ENCODE measurements at regions not wholly inside any gene's neighbourhood (a gene's known extent, or its start where the extent isn't known, plus 50 kb on each side); places are given as distances from the start of the nearest gene placed in this dataset.

DNA sequence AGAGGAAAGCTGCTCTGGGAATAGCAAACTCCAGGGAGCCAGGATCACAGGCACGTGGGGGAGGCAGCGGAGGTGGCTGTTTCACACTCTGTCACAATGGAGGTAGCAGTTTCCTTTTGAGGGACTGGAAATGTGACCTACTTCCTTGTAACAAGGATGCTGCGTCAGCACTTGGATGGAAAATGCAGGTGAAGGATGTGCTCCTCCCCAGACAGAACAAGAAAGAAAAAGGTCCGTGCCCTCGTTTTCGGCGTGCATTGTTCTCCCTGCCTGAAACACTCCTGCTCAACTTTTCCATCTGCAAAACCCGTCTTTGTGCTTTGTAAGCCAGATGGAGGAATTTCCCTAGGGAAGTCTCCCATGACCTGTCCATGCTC, 55.1 kb upstream of the SH3PXD2B start (continued):
- TF ChIP-seq, protein P1, sequence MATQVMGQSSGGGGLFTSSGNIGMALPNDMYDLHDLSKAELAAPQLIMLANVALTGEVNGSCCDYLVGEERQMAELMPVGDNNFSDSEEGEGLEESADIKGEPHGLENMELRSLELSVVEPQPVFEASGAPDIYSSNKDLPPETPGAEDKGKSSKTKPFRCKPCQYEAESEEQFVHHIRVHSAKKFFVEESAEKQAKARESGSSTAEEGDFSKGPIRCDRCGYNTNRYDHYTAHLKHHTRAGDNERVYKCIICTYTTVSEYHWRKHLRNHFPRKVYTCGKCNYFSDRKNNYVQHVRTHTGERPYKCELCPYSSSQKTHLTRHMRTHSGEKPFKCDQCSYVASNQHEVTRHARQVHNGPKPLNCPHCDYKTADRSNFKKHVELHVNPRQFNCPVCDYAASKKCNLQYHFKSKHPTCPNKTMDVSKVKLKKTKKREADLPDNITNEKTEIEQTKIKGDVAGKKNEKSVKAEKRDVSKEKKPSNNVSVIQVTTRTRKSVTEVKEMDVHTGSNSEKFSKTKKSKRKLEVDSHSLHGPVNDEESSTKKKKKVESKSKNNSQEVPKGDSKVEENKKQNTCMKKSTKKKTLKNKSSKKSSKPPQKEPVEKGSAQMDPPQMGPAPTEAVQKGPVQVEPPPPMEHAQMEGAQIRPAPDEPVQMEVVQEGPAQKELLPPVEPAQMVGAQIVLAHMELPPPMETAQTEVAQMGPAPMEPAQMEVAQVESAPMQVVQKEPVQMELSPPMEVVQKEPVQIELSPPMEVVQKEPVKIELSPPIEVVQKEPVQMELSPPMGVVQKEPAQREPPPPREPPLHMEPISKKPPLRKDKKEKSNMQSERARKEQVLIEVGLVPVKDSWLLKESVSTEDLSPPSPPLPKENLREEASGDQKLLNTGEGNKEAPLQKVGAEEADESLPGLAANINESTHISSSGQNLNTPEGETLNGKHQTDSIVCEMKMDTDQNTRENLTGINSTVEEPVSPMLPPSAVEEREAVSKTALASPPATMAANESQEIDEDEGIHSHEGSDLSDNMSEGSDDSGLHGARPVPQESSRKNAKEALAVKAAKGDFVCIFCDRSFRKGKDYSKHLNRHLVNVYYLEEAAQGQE (IDR thresholded peaks at IDR 0.05; ENCODE audit: unreplicated experiment), result no peak

DNA sequence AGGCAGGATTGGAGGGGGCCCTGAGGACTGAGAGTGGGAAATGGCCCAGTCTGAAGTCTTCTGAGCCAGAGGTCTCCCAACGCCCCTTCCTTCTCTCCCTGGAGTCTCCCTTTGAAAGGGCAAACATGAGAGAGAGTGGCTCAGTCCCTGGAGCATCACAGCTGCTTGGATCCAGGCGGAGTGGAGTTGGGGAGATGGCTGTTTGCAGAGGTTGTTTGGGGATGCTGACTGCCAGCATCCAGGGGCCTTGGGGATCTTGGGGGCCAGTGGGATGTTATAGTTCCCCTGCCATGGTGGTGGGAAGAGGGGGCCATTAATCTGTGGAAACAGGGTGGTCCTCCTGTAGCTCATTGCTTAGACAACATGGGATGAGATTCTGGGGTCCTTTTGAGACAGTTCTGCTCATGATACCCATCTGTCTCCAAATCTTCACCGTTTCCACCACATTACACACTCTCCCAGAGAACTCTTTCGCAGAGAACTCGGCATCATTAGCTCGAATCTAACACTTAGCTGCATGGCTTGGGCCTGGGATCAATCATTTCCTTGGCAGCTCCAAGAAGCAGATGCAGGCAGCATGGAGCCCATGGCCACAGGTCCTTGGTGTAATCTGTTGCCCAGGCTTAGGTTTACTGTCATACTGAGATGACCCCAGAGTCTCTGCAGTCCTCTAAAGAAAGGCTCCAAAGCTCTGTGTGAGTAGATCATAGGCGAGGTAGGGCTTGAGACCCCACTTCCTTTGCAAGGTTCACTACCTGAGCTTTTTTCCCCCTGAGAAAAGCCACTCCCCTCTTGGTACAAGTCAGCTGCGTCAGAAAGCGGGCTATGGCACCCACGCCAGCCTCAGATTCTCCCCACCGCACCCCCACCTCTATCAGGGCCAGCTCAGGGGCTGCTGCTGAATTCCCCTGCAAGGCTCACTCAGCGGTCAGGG, 54.4 kb upstream of the SH3PXD2B start:
- Mint-ChIP-seq H3K4me1 (peaks cover 2% of the 10 kb centered on the region; the same call in 1 of the 3 replicates), H3K27me3 (ENCODE audit: insufficient read depth, low read depth, poor library complexity) (peaks cover 8% of the 10 kb centered on the region), H3K36me3 (ENCODE audit: low read depth) (peaks cover 10% of the 10 kb centered on the region; the same call in 2 of the 3 replicates), H3K9me3 (peaks cover 32% of the 10 kb centered on the region), H3K4me3 (no peak overlapping the region), H3K27ac (no peak overlapping the region)
- Histone ChIP-seq H2AFZ (peak overlapping the region; percentile 86), H3K4me1 (ENCODE audit: insufficient read depth) (no peaks in the 10 kb centered on the region), H3K27ac (ENCODE audit: low read depth) (no peak overlapping the region), H3K79me2 (replicated peaks; ENCODE audit: insufficient read depth) (no peaks in the 10 kb centered on the region), H3F3A (replicated peaks; ENCODE audit: low read depth) (no peaks in the 10 kb centered on the region), H3K36me3 (ENCODE audit: insufficient read depth) (peaks cover 6% of the 10 kb centered on the region), H3K9me2 (ENCODE audit: insufficient read depth) (0 out of 2 replicates have a peak, but pooled peaks cover 3% of the 10 kb centered on the region), H3K4me2 (no peak overlapping the region), H3K4me3 (no peak overlapping the region), H3K27me3 (ENCODE audit: insufficient read depth) (no peaks in the 10 kb centered on the region), H4K20me1 (replicated peaks; ENCODE audit: insufficient read depth) (no peaks in the 10 kb centered on the region)
- DNase-seq (ENCODE audit: low spot score) (no peak), ATAC-seq (no peak)
- TF ChIP-seq, protein P1 (IDR thresholded peaks at IDR 0.05; ENCODE audit: unreplicated experiment), result no peak
- TF ChIP-seq, protein P2, sequence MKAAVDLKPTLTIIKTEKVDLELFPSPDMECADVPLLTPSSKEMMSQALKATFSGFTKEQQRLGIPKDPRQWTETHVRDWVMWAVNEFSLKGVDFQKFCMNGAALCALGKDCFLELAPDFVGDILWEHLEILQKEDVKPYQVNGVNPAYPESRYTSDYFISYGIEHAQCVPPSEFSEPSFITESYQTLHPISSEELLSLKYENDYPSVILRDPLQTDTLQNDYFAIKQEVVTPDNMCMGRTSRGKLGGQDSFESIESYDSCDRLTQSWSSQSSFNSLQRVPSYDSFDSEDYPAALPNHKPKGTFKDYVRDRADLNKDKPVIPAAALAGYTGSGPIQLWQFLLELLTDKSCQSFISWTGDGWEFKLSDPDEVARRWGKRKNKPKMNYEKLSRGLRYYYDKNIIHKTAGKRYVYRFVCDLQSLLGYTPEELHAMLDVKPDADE (IDR thresholded peaks at IDR 0.05), result no peak
- no peak for TF ChIP-seq ZNF114 (CRISPR knock-in tag; IDR thresholded peaks at IDR 0.05)
- no peak for TF ChIP-seq EZH2 (IDR thresholded peaks at IDR 0.05; ENCODE audit: low read depth, unreplicated experiment)
- TF ChIP-seq, protein P3, sequence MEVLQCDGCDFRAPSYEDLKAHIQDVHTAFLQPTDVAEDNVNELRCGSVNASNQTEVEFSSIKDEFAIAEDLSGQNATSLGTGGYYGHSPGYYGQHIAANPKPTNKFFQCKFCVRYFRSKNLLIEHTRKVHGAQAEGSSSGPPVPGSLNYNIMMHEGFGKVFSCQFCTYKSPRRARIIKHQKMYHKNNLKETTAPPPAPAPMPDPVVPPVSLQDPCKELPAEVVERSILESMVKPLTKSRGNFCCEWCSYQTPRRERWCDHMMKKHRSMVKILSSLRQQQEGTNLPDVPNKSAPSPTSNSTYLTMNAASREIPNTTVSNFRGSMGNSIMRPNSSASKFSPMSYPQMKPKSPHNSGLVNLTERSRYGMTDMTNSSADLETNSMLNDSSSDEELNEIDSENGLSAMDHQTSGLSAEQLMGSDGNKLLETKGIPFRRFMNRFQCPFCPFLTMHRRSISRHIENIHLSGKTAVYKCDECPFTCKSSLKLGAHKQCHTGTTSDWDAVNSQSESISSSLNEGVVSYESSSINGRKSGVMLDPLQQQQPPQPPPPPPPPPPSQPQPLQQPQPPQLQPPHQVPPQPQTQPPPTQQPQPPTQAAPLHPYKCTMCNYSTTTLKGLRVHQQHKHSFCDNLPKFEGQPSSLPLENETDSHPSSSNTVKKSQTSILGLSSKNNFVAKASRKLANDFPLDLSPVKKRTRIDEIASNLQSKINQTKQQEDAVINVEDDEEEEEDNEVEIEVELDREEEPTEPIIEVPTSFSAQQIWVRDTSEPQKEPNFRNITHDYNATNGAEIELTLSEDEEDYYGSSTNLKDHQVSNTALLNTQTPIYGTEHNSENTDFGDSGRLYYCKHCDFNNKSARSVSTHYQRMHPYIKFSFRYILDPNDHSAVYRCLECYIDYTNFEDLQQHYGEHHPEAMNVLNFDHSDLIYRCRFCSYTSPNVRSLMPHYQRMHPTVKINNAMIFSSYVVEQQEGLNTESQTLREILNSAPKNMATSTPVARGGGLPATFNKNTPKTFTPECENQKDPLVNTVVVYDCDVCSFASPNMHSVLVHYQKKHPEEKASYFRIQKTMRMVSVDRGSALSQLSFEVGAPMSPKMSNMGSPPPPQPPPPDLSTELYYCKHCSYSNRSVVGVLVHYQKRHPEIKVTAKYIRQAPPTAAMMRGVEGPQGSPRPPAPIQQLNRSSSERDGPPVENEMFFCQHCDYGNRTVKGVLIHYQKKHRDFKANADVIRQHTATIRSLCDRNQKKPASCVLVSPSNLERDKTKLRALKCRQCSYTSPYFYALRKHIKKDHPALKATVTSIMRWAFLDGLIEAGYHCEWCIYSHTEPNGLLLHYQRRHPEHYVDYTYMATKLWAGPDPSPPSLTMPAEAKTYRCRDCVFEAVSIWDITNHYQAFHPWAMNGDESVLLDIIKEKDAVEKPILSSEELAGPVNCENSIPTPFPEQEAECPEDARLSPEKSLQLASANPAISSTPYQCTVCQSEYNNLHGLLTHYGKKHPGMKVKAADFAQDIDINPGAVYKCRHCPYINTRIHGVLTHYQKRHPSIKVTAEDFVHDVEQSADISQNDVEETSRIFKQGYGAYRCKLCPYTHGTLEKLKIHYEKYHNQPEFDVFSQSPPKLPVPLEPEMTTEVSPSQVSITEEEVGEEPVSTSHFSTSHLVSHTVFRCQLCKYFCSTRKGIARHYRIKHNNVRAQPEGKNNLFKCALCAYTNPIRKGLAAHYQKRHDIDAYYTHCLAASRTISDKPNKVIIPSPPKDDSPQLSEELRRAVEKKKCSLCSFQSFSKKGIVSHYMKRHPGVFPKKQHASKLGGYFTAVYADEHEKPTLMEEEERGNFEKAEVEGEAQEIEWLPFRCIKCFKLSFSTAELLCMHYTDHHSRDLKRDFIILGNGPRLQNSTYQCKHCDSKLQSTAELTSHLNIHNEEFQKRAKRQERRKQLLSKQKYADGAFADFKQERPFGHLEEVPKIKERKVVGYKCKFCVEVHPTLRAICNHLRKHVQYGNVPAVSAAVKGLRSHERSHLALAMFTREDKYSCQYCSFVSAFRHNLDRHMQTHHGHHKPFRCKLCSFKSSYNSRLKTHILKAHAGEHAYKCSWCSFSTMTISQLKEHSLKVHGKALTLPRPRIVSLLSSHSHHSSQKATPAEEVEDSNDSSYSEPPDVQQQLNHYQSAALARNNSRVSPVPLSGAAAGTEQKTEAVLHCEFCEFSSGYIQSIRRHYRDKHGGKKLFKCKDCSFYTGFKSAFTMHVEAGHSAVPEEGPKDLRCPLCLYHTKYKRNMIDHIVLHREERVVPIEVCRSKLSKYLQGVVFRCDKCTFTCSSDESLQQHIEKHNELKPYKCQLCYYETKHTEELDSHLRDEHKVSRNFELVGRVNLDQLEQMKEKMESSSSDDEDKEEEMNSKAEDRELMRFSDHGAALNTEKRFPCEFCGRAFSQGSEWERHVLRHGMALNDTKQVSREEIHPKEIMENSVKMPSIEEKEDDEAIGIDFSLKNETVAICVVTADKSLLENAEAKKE (CRISPR knock-in tag; IDR thresholded peaks at IDR 0.05), result no peak
- TF ChIP-seq NANOG (IDR thresholded peaks at IDR 0.05; ENCODE audit: borderline replicate concordance), result no peak
- TF ChIP-seq ZNF331 (CRISPR knock-in tag; IDR thresholded peaks at IDR 0.05; ENCODE audit: low read depth), result no peak
- no peak for TF ChIP-seq POLR2AphosphoS5 (IDR thresholded peaks at IDR 0.05; ENCODE audit: low read depth)
- no peak for TF ChIP-seq EZH2phosphoT487 (IDR thresholded peaks at IDR 0.05; ENCODE audit: unreplicated experiment)
